ENCODE measurements at regions not wholly inside any gene's neighbourhood (a gene's known extent, or its start where the extent isn't known, plus 50 kb on each side); places are given as distances from the start of the nearest gene placed in this dataset.

DNA sequence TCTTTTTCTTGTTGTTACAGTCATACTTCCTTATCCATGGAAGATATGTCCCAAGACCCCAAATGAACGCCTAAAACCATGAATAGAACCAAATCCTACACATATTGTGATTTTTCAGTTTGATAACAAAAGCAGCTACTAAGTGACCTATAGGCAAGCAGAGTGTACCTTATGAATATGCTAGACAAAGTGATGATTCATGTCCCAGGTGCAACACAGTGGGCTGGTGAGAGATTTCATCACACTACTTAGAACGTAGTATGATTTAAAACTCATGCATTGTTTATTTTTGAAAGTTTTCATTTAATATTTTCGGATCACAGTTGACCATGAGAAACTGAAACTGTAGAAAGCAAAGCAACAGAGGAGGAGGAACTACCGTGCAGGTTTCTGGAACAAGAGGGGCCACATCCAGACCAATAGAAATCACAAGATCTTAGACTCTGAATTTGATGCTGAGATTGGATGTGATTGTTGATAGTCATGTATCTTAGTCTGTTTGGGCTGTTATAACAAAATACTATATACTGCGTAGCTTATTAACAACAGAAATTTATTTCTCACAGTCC lies 470.8 kb upstream of the VRK2 start (continued):
- TF ChIP-seq, protein P1, sequence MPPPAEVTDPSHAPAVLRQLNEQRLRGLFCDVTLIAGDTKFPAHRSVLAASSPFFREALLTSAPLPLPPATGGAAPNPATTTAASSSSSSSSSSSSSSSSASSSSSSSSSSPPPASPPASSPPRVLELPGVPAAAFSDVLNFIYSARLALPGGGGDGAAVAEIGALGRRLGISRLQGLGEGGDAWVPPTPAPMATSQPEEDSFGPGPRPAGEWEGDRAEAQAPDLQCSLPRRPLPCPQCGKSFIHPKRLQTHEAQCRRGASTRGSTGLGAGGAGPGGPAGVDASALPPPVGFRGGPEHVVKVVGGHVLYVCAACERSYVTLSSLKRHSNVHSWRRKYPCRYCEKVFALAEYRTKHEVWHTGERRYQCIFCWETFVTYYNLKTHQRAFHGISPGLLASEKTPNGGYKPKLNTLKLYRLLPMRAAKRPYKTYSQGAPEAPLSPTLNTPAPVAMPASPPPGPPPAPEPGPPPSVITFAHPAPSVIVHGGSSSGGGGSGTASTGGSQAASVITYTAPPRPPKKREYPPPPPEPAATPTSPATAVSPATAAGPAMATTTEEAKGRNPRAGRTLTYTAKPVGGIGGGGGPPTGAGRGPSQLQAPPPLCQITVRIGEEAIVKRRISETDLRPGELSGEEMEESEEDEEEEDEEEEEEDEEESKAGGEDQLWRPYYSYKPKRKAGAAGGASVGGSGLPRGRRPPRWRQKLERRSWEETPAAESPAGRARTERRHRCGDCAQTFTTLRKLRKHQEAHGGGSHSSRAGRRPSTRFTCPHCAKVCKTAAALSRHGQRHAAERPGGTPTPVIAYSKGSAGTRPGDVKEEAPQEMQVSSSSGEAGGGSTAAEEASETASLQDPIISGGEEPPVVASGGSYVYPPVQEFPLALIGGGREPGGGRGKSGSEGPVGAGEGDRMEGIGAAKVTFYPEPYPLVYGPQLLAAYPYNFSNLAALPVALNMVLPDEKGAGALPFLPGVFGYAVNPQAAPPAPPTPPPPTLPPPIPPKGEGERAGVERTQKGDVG (CRISPR knock-in tag; IDR thresholded peaks at IDR 0.05; ENCODE audit: borderline replicate concordance) = no peak

DNA sequence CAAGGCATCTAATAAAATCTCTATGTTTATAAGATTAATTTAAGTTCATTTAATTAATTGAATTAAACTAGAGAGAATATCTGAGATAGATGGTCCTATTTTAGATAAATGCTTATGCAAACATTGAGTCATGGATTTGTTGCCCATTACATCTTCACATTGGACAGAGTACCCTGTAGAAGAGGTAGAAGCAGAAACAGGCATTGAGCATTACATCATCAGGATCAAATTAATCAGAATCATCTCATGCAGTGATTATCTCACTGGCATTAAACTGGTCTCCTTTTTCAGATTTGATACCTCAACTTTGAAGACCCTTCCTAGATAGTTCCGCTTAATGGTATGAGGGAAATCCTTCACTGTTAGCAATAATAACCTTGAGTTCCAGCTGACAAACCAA lies 469.6 kb upstream of the VRK2 start:
- H3K27ac ChIP-seq (ENCODE audit: extremely low read length, insufficient read depth, low read length) = no peak overlapping the region
- ATAC-seq = no peak
- in situ Hi-C loops (cut with HindIII; ENCODE audit: extremely low pct_ligation_motif_present, low pct_unique_long_range_greater_than_20kb) (no loop called here), intact Hi-C loops (cut with micrococcal nuclease; ENCODE audit: unreplicated experiment) (no loop called here)
- POLR2A ChIA-PET = no interaction called here
- H3K9ac ChIP-seq (ENCODE audit: insufficient read depth, low read depth, low read length) = no peak overlapping the region
- DNase-seq (ENCODE audit: low spot score) = no peak
- no peaks in the 10 kb centered on the region for H3K36me3 ChIP-seq (replicated peaks in 1 of 2; ENCODE audit: control insufficient read depth in 1 of 2, insufficient read depth in 2 of 2, low read length in 2 of 2)
- H3K27me3 ChIP-seq (ENCODE audit: control insufficient read depth in 1 of 2, insufficient read depth in 2 of 2, low read length in 2 of 2) = no peaks in the 10 kb centered on the region; a peak in 1 of 5 replicates
- H3K9me3 ChIP-seq (ENCODE audit: low read length) = no peaks in the 10 kb centered on the region
- no peak overlapping the region for H3K4me2 ChIP-seq (ENCODE audit: low read depth, low read length)
- no peaks in the 10 kb centered on the region for H3K79me2 ChIP-seq (ENCODE audit: insufficient read depth, low read length)
- WGBS (ENCODE audit: low lambda C conversion rate) = 4% methylated on average over 1 of the region's 1 CpG
- TF ChIP-seq TBL1XR1 (IDR thresholded peaks at IDR 0.05; ENCODE audit: borderline replicate concordance, low read length, partially characterized antibody) (no peak), TGIF2 (CRISPR knock-in tag; IDR thresholded peaks at IDR 0.05) (no peak), ATF7 (IDR thresholded peaks at IDR 0.05) (peak; percentile 76), ATF7 (CRISPR knock-in tag; IDR thresholded peaks at IDR 0.05) (no peak)
- CTCF ChIA-PET (ENCODE audit: low intra/inter-chr PET ratio, low total read pairs) = no interaction called here
- H3K4me1 ChIP-seq (ENCODE audit: insufficient read depth, low read length) = no peaks in the 10 kb centered on the region
- no peak for FAIRE-seq
- no peak overlapping the region for H3K4me3 ChIP-seq (replicated peaks in 1 of 3; ENCODE audit: insufficient read depth in 1 of 3, low read depth in 2 of 3, low read length in 3 of 3)
- no peaks in the 10 kb centered on the region for H4K20me1 ChIP-seq (ENCODE audit: insufficient read depth, low read length)
- BruUV-seq (replicated peaks) = no TSS peak
- H2AFZ ChIP-seq (ENCODE audit: low read length) = no peak overlapping the region
